Lower leg skin (tissue), 4 donors: ENCODE measurements at regions not wholly inside any gene's neighbourhood (a gene's known extent, or its start where the extent isn't known, plus 50 kb on each side); places are given as distances from the start of the nearest gene placed in this dataset.

ENCODE experiments used
- DNase-seq, 2 donors: peaks; one replicate each; pipeline ENCODE4 v3.0.0-alpha.2; 2019; ENCODE audit warnings: low spot score in 2 of 2
- H3K4me3 ChIP-seq: fragments of 200-600 bp; sonication (generic); 2 replicates; pipeline ENCODE4 v1.5.1; 2017; ENCODE audit warnings: mild to moderate bottlenecking, low read depth; ENCODE audit not compliant: poor library complexity, severe bottlenecking
- CTCF ChIP-seq, 3 donors: fragments of 450-650 bp; IDR thresholded peaks; one replicate each; pipeline ENCODE4 v1.5.1; 2016; ENCODE audit warnings: antibody characterized with exemption in 3 of 3, mild to moderate bottlenecking in 3 of 3, moderate library complexity in 2 of 3
- POLR2A ChIP-seq, 2 donors: fragments of 450-650 bp; IDR thresholded peaks; one replicate each; pipeline ENCODE4 v1.6.1; 2016 to 2017; ENCODE audit warnings: antibody characterized with exemption in 2 of 2, mild to moderate bottlenecking in 1 of 2, moderate library complexity in 1 of 2
- WGBS, 2 donors: methylation state at CpG; one replicate each; pipeline ENCODE4 v1.1.5; 2018; 5-methylcytosine and 5-hydroxymethylcytosine counted together
- intact Hi-C: fragments of 100-400 bp; cut with DNase I; formaldehyde crosslinking; loops from one replicate; pipeline ENCODE4 v1.15.0; 2023; ENCODE audit warnings: low total_unique reads

- intact Hi-C loops: no loop called here
- TF ChIP-seq POLR2A (IDR thresholded peaks at IDR 0.05) (no peak), CTCF (IDR thresholded peaks at IDR 0.05) (no peak)
- 96 to 100% methylated on average over 2 of the region's 2 CpGs for WGBS, 2 donors
- DNase-seq: no peak
- H3K4me3 ChIP-seq: no peak overlapping the region
Measured at GRCh38 chr2:58920001-58920400, 678.9 kb upstream of the FANCL start.

DNA sequence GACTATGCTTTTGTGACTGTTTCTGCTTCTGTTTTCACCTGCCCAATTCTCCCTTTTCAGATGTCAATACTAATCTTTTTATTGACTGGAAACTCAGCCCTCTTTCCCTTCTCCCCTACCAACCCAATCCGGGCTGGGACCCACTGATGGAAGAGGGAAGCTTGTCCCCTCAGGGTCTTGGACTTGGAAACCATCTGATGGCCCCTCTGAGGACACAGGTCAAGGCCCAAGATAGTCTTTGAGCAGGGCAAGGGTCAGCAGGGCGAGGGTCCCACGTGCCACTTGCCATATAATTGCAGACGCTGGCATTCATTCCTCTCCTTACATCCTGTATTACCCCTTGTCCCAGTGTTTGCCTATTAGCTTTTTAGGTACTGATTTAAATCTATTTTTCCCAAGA lies 678.2 kb upstream of the FANCL start:
- H3K4me3 ChIP-seq: no peak overlapping the region
- WGBS, 2 donors: 73 to 78% methylated on average over 4 of the region's 4 CpGs
- no peak for DNase-seq
- intact Hi-C loops: no loop called here
- TF ChIP-seq POLR2A (IDR thresholded peaks at IDR 0.05) (no peak), CTCF (IDR thresholded peaks at IDR 0.05) (no peak)

GRCh38 chr2:58918141-58918540 lies 677.0 kb upstream of the FANCL start:
- intact Hi-C loops: no loop called here
- WGBS, 2 donors: 61 to 62% methylated on average over 2 of the region's 2 CpGs
- no peak overlapping the region for H3K4me3 ChIP-seq
- TF ChIP-seq CTCF (IDR thresholded peaks at IDR 0.05) (no peak), POLR2A (IDR thresholded peaks at IDR 0.05) (no peak)
- no peak for DNase-seq

DNA sequence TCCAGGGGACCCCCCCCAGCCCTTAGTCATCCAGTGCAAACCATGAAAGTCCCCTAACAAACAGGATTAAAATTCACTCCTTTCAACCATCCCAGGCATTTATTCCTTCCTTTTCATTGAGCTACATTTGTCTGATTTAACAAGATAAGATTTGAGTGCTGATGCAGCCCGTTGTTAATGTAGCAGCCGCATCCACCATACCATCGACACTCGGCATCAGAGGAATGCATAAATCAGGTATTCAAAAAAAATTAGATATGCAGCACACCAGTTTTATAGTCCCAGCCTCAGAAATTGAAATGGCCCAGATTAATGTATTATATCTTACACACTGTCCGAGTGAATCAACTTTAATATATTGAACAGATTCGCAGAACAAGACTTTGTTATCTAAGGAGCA lies 676.5 kb upstream of the FANCL start:
- no peak for TF ChIP-seq POLR2A (IDR thresholded peaks at IDR 0.05)
- H3K4me3 ChIP-seq: no peak overlapping the region
- DNase-seq: no peak
- intact Hi-C loops: no loop called here
- WGBS, 2 donors: 87 to 88% methylated on average over 6 of the region's 6 CpGs

GRCh38 chr2:58916063-58916462 lies 674.9 kb upstream of the FANCL start:
- intact Hi-C loops: no loop called here
- H3K4me3 ChIP-seq: no peak overlapping the region
- DNase-seq: peak in 1 of 2 donors; percentile 17
- TF ChIP-seq CTCF (IDR thresholded peaks at IDR 0.05) (no peak), POLR2A (IDR thresholded peaks at IDR 0.05) (no peak)
- 53 to 58% methylated on average over 3 of the region's 3 CpGs for WGBS, 2 donors

DNA sequence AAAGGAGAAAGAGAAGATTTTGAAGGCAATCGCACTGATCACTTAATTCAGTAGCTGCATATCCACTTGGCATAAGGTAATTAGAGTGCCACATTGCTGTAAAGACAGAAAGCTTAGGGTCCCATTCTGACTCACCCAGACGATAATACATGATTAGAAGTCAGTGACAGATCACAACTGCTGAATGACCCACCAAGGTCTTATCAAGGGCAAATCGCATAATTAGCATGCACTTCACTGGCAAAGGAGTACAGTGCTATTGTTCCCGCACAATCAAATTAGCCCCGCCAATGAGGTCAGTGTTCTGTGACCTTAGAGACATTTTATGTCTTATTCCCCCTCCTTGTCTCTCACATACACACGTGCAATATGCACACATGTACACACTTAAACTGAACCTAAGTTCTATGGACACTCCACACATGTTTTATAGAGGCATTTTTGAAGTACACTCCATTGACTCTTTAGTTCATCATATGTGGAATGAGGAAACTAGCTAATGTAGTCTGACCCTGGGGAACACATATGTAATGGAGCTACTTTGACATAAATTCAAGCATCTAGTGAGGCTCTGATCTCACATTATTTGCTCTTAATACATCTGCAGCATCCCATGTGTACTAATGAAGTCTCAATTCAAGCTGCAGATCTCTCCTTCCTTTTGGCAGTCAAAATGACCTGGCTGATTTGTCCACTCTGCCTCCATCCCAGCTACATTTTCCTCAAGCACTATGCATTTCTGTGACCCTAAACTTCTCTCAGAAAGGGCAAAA lies 673.8 kb upstream of the FANCL start:
- no peak overlapping the region for H3K4me3 ChIP-seq
- TF ChIP-seq POLR2A (IDR thresholded peaks at IDR 0.05): no peak
- no peak for TF ChIP-seq CTCF (IDR thresholded peaks at IDR 0.05)
- intact Hi-C loops: no loop called here
- WGBS, 2 donors: 91 to 93% methylated on average over 6 of the region's 6 CpGs
- no peak for DNase-seq
